Kasumi-1 (cell line): ENCODE measurements at regions not wholly inside any gene's neighbourhood (a gene's known extent, or its start where the extent isn't known, plus 50 kb on each side); places are given as distances from the start of the nearest gene placed in this dataset.
A peak's percentile ranks its signal among the peaks of the same experiment; 100 is the strongest.

ENCODE experiments used
- DNase-seq, 2 experiments: peaks; one replicate each; lab custom pipeline; 2025; lab: John Stamatoyannopoulos, UW

DNA sequence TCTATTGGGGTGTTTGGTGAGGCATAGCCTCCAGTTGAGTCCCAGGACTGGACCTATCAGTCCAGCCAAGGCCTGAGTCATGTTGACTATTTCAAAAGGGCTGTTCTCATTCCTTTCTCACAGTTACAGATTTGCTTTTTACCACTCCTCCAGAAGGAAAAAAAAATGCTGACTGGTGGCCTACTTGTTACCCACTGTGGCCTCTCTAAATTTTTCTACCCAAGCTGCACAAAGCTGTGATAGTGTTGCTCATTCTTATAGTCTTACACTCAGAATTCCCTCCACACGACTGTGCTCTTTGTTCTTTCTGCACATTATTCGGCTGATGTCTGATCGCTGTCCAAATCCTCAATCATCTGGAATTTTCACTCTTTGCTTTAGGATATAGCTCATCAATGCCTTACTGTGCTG, 1142.2 kb downstream of the IGSF11 start:
- no peak for DNase-seq

- no peak for DNase-seq
Measured at GRCh38 chr3:117893001-117893400, 1141.6 kb downstream of the IGSF11 start.

GRCh38 chr3:117893638-117894037, 1141.0 kb downstream of the IGSF11 start:
- DNase-seq: no peak

GRCh38 chr3:117898722-117899522, 1135.7 kb downstream of the IGSF11 start:
- DNase-seq: peak; percentile 3 to 23

- no peak for DNase-seq
Measured at GRCh38 chr3:117903226-117903625, 1131.4 kb downstream of the IGSF11 start.

GRCh38 chr3:117910820-117911521, 1123.7 kb downstream of the IGSF11 start:
- DNase-seq: no peak

DNA sequence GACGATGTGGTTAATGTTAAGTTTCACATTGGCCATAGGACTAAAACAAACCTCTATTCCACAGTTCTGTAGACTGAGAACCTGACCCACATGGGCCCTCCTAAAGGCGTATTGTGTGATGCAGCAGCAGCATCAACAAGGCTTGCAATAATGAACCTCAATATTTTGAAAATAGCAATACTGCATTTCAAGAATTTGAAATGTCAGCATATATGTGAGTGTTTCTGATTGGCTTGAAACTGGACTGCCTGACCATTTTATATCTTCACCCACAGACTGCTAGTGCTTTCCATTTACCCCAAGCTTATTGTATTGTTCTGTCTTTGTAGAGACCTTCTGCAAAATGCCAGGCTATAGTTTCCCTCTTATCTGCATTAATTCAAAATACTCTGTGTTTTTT, 1122.3 kb downstream of the IGSF11 start:
- no peak for DNase-seq

- no peak for DNase-seq
Measured at GRCh38 chr3:117914540-117915100, 1120.0 kb downstream of the IGSF11 start.

DNA sequence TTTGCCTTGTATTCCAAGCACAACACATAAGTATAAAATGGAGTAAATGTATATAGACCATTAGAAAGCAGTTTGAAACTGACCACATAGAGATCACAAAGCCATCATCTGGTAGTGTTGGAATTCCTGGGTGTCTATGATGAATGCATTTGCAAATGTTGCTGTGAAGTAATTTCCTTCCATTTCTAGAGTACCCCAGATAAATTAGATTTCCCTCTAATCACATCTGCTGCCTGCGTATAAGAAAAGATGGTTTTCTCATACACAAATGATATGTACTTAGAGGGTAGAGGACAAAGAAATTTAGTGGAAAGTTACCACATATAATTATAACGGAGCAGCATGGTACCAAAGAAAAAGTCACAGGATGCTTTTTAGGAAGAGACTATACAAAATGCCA, 1117.8 kb downstream of the IGSF11 start:
- DNase-seq: no peak

- DNase-seq: no peak
Measured at GRCh38 chr3:117919621-117920020, 1115.0 kb downstream of the IGSF11 start.

- no peak for DNase-seq
Measured at GRCh38 chr3:117920253-117920898, 1114.3 kb downstream of the IGSF11 start.

DNA sequence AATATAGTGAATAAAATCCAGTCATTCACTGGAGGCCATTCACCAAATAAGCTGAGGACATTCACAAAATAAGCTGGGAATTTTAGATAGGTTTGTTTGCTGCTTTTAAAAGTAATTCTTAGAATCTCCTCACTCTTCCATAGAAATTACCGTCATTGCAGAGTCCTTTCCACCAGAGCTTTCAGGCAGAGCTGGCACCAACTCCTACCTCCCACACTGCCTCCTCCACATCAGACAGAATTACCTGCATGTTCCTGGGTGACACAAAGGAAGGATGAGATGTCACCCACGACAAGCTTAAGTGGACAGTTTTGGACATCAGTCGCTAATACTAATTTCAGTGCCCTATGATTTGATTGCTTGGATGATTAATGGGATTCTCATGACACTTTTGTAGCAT, 1113.2 kb downstream of the IGSF11 start:
- no peak for DNase-seq

GRCh38 chr3:117922039-117922438, 1112.6 kb downstream of the IGSF11 start:
- no peak for DNase-seq

GRCh38 chr3:117926819-117927218, 1107.8 kb downstream of the IGSF11 start:
- DNase-seq: no peak

DNA sequence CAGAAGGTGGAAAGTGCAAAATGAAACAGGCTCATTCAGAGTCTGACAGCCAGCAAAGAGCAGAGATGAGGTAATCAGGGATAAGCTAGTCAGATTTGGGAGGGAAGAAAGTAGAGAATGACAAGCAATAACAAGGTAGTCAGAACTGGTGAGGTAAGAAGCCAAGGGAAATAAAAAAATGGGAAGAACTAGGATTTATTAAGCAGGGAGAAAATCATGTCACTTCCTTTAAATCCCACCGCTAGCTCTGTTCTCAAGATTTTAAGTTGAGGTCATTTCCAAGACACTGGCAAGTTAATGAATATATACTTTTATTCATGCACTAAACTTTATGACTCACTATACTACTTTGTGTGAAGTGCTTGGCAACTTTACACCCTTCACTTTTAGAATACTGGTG, 1106.8 kb downstream of the IGSF11 start:
- DNase-seq: no peak

GRCh38 chr3:117928836-117929235, 1105.8 kb downstream of the IGSF11 start:
- no peak for DNase-seq

- no peak for DNase-seq
Measured at GRCh38 chr3:117932441-117932840, 1102.2 kb downstream of the IGSF11 start.

DNA sequence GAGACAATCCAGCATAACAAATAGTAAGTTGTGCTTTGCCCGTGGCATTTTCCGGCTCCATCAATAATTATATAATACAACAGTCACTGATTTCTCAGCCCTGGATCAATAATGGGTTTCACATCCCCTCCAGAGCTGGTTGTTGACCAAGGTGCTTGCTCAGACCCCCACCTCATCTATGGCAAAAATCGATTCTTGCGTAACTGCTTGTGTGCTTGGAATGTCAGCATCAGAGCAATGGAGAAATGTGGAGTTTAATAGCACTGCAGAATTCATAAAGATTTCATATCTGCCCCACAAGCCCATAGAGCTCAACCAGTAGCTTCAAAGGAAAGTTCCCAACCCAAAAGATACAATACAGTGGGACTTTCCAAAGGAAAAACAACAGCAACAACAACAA, 1098.5 kb downstream of the IGSF11 start:
- no peak for DNase-seq

DNA sequence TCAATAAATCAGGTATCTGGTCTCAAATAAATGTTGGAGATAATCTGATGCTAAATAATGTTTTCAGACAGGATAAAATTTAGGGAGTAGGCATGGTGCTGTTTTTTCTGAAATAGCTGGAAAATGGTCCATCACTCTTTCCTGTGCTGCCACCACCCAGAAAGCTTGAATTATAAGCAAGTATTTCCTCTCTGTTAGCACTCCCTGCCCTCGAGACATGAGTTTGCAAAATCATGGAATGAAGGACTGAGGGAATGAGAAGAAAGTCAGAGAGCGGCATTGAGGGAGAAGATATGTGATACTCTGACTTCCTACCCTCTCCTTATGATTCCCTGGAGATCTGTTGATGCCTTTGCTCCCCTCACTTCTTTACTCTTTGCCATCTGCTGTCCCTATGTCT, 1095.7 kb downstream of the IGSF11 start:
- no peak for DNase-seq

DNA sequence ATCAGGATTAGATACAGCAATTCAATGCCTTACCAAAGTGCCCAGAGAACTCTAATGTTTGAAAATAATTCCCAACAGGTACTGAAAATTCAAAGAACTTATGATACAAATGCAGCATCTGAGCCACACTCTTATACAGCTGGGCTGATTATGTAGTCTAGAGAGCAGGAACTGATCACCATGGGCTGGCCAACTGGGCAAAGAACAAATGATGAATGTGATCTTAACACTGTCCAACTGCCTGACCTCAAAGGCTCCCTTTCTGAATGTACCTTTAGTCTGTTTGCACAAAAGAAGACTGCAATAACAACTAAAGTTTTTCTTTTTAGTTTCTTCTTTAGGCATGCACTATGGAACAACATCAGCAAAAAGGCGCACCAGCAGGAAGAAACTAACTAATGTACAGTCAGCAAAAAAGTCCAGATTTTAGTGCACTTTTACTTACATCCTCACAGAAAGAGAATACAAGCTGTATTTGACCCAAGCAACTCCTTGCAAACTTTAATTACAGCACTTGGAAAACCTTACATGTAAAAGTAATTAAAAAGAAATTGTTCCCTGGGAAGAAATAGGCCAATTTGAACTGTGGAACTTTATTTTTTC, 1095.1 kb downstream of the IGSF11 start:
- DNase-seq: no peak

DNA sequence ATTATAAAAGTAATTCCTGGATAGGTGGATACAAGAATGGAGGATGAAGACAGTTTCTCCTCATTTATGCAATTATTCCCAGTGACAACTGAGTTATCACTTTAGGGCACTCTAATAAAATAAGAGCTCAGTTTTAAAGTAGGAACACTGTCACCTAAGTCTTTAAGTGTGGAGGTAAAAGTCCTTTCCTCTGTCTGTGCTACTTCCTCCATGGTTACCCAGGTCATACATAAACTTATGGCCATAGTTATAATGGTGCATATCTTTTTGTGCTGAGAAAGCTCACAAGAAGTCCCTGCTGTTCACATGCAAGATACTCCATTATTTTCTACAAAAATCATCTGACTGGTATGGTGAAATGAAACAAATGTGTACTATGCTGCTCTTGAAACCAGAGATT, 1093.6 kb downstream of the IGSF11 start:
- DNase-seq: no peak

GRCh38 chr3:117941756-117942155, 1092.9 kb downstream of the IGSF11 start:
- DNase-seq: no peak
